SK-N-SH (cell line): ENCODE measurements at regions not wholly inside any gene's neighbourhood (a gene's known extent, or its start where the extent isn't known, plus 50 kb on each side); places are given as distances from the start of the nearest gene placed in this dataset.
A peak's percentile ranks its signal among the peaks of the same experiment; 100 is the strongest.

Experiments
- CTCF ChIA-PET: fragments of 300-600, 350-600 bp; formaldehyde crosslinking; extraction: SDS; loops from one replicate; lab custom pipeline; 2021; lab: Yijun Ruan, JAX
- POLR2A ChIA-PET: fragments of 350-600 bp; sonication (Branson Sonifier 250); formaldehyde crosslinking; extraction: SDS; loops from one replicate; lab custom pipeline; 2020; ENCODE audit warnings: antibody characterized with exemption, inconsistent platforms; lab: Yijun Ruan, JAX
- DNase-seq: peaks from one replicate; pipeline ENCODE4 v3.0.0; 2012
- H2AFZ ChIP-seq: fragments of 200-600 bp; sonication (generic); 2 replicates; pipeline ENCODE4 v1.8.1; 2016; ENCODE audit warnings: antibody characterized with exemption, mild to moderate bottlenecking, low read depth
- H3F3A ChIP-seq: fragments of 200-600 bp; sonication (generic); replicated peaks from 2 replicates; pipeline ENCODE3; 2016; ENCODE audit warnings: antibody characterized with exemption, mild to moderate bottlenecking; ENCODE audit not compliant: insufficient read depth
- H3K27ac ChIP-seq, 2 experiments: fragments of 200-500 bp in 1 of 2; fragments of 200-600 bp in 1 of 2; sonication (Bioruptor generic) in 1 of 2; sonication (generic), shearing (Covaris generic) in 1 of 2; 2 replicates each; pipeline versions ENCODE4 v1.5.1 to v1.6.1; 2014 to 2016; ENCODE audit warnings: low read depth in 2 of 2, inconsistent platforms in 1 of 2, low read length in 1 of 2, mild to moderate bottlenecking in 1 of 2, mixed read lengths in 1 of 2
- H3K27me3 ChIP-seq: fragments of 200-600 bp; sonication (generic), shearing (Covaris generic); 2 replicates; pipeline ENCODE4 v1.6.1; 2016; ENCODE audit warnings: mixed run types; ENCODE audit not compliant: insufficient read depth
- H3K36me3 ChIP-seq, 2 experiments: fragments of 200-500 bp in 1 of 2; fragments of 200-600 bp in 1 of 2; sonication (Bioruptor generic) in 1 of 2; sonication (generic) in 1 of 2; replicated peaks in 1 of 2; 2 replicates each; pipeline versions ENCODE3 to v1.5.1; 2014 to 2016; ENCODE audit warnings: low read length in 1 of 2, mild to moderate bottlenecking in 1 of 2; ENCODE audit not compliant: insufficient read depth in 2 of 2, control insufficient read depth in 1 of 2
- H3K4me1 ChIP-seq, 2 experiments: fragments of 200-500 bp in 1 of 2; fragments of 200-600 bp in 1 of 2; sonication (Bioruptor generic) in 1 of 2; sonication (generic), shearing (Covaris generic) in 1 of 2; 2 replicates each; pipeline versions ENCODE4 v1.5.1 to v1.6.1; 2014 to 2016; ENCODE audit warnings: low read depth in 1 of 2, low read length in 1 of 2, mixed run types in 1 of 2; ENCODE audit not compliant: insufficient read depth in 2 of 2, control insufficient read depth in 1 of 2
- H3K4me2 ChIP-seq: fragments of 200-600 bp; sonication (generic), shearing (Covaris generic); 2 replicates; pipeline ENCODE4 v1.6.1; 2017; ENCODE audit warnings: mixed run types
- H3K4me3 ChIP-seq, 2 experiments: fragments of 200-500 bp in 1 of 2; fragments of 200-600 bp in 1 of 2; sonication (Bioruptor generic) in 1 of 2; sonication (generic), shearing (Covaris generic) in 1 of 2; 2 replicates each; pipeline versions ENCODE4 v1.5.1 to v1.8.1; 2014 to 2016; ENCODE audit warnings: low read depth in 2 of 2, inconsistent platforms in 1 of 2, low read length in 1 of 2, mild to moderate bottlenecking in 1 of 2, mixed read lengths in 1 of 2, moderate library complexity in 1 of 2
- H3K79me2 ChIP-seq: fragments of 200-600 bp; sonication (generic); 2 replicates; pipeline ENCODE4 v1.8.1; 2017; ENCODE audit warnings: mild to moderate bottlenecking; ENCODE audit not compliant: insufficient read depth
- H3K9ac ChIP-seq: fragments of 200-600 bp; sonication (generic); 2 replicates; pipeline ENCODE4 v1.6.1; 2017; ENCODE audit warnings: mixed run types
- H3K9me2 ChIP-seq: fragments of 200-600 bp; sonication (generic); 2 replicates; pipeline ENCODE4 v1.6.1; 2017; ENCODE audit warnings: mixed run types
- H3K9me3 ChIP-seq: fragments of 200-600 bp; sonication (generic); 2 replicates; pipeline ENCODE4 v1.6.1; 2017; ENCODE audit warnings: mixed run types, mild to moderate bottlenecking, moderate library complexity
- H4K20me1 ChIP-seq: fragments of 200-600 bp; sonication (generic); 2 replicates; pipeline ENCODE4 v1.6.1; 2017; ENCODE audit warnings: mild to moderate bottlenecking, mixed run types; ENCODE audit not compliant: insufficient read depth
- CHD2 ChIP-seq: fragments of 150-350 bp; IDR thresholded peaks from 2 replicates; pipeline ENCODE4 v1.6.1; 2018; ENCODE audit warnings: low read length; ENCODE audit not compliant: partially characterized antibody
- ELF1 ChIP-seq: IDR thresholded peaks from 2 replicates; pipeline ENCODE4 v1.4.0; 2012
- EP300 ChIP-seq, 2 experiments: IDR thresholded peaks; 2 replicates each; pipeline versions ENCODE4 v1.4.0 to v1.6.1; 2012; ENCODE audit warnings: borderline replicate concordance in 1 of 2, low read depth in 1 of 2, low read length in 1 of 2
- FOSL2 ChIP-seq: IDR thresholded peaks from 2 replicates; pipeline ENCODE4 v1.4.0; 2012; ENCODE audit warnings: low read depth, mild to moderate bottlenecking, moderate library complexity, borderline replicate concordance
- FOXM1 ChIP-seq: IDR thresholded peaks from 2 replicates; pipeline ENCODE4 v1.4.0; 2012; ENCODE audit warnings: low read depth, mild to moderate bottlenecking
- GABPA ChIP-seq: IDR thresholded peaks from 2 replicates; pipeline ENCODE4 v1.4.0; 2012; ENCODE audit warnings: low read depth, mild to moderate bottlenecking
- GATA2 ChIP-seq: sonication (generic); formaldehyde crosslinking; IDR thresholded peaks from 2 replicates; pipeline ENCODE4 v1.5.0; 2020; ENCODE audit warnings: mild to moderate bottlenecking, missing genetic modification reagents
- JUND ChIP-seq: IDR thresholded peaks from 2 replicates; pipeline ENCODE4 v1.4.0; 2012
- NRF1 ChIP-seq: IDR thresholded peaks from 2 replicates; pipeline ENCODE4 v1.6.1; 2012; ENCODE audit warnings: low read depth, mild to moderate bottlenecking, low read length
- POLR2AphosphoS5 ChIP-seq: IDR thresholded peaks from 2 replicates; pipeline ENCODE4 v1.6.1; 2012; ENCODE audit warnings: low read depth, low read length
- RAD21 ChIP-seq: IDR thresholded peaks from 2 replicates; pipeline ENCODE4 v1.6.1; 2012; ENCODE audit warnings: mild to moderate bottlenecking, low read length
- RCOR1 ChIP-seq: fragments of 150-350 bp; IDR thresholded peaks from 2 replicates; pipeline ENCODE4 v1.6.1; 2017; ENCODE audit warnings: antibody characterized with exemption, low read length
- SIN3A ChIP-seq: IDR thresholded peaks from 2 replicates; pipeline ENCODE4 v1.6.1; 2012; ENCODE audit warnings: low read depth, mild to moderate bottlenecking, low read length, moderate library complexity, borderline replicate concordance
- TCF12 ChIP-seq: IDR thresholded peaks from 2 replicates; pipeline ENCODE4 v1.4.0; 2012
- YY1 ChIP-seq: IDR thresholded peaks from 2 replicates; pipeline ENCODE4 v1.4.0; 2012; ENCODE audit warnings: low read depth, mild to moderate bottlenecking
- WGBS: methylation state at CpG from one replicate; pipeline ENCODE4 v1.1.6; 2017; ENCODE audit warnings: low lambda C conversion rate; 5-methylcytosine and 5-hydroxymethylcytosine counted together
- TF ChIP-seq, protein P1 (sequence below): fragments of 150-350 bp; IDR thresholded peaks from 2 replicates; pipeline ENCODE4 v1.6.1; 2017; ENCODE audit warnings: antibody characterized with exemption, low read length, low read depth, borderline replicate concordance
- TF ChIP-seq, protein P2 (sequence below): fragments of 150-350 bp; IDR thresholded peaks from 2 replicates; pipeline ENCODE4 v1.6.1; 2016; ENCODE audit warnings: mild to moderate bottlenecking, low read depth, low read length
- TF ChIP-seq, protein P3 (sequence below): IDR thresholded peaks from 2 replicates; pipeline ENCODE4 v1.4.0; 2012; ENCODE audit warnings: low read depth
- TF ChIP-seq, protein P4 (sequence below): fragments of 200-600 bp; sonication (generic); IDR thresholded peaks from 2 replicates; pipeline ENCODE4 v1.6.1; 2017; ENCODE audit warnings: antibody characterized with exemption, mild to moderate bottlenecking, moderate library complexity

DNA sequence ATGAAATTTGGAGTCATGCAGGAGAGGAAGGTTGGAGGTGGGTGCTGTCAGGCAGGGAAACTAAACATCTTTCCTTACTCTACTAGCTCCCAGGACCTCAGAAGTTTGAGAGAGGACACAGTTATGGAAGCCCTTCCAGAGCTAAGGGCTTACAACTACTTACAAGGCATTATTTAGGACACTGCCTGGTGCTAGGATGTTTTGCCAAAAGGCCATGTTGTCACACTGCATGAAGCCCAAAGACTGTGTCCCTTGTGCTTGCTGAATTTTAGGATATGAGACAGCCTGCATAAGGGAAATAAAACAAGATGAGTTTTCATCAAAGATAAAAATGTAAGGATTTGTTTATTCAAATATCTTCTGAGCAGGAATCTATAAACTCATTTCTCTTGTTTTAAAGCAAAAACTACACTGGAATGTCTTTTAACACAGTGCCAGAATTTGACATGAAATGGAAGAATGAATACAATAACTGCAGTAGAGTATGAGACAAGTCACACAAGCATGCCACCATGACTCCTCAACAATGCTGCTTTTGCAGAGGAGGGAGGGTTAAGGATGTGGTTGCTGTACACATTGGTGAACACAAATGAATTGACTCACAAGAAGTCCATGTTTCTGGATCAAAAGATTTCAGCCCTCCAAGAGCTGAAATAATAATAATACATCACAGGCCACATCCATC is 258.4 kb downstream of the SPRY2 start:
- Histone ChIP-seq H3K9me3 (no peaks in the 10 kb centered on the region), H3K79me2 (no peaks in the 10 kb centered on the region), H3K27ac (peak overlapping the region; percentile 84 to 95), H3F3A (peaks cover 31% of the 10 kb centered on the region), H4K20me1 (no peaks in the 10 kb centered on the region), H3K27me3 (no peaks in the 10 kb centered on the region), H3K36me3 (no peaks in the 10 kb centered on the region), H3K9ac (no peak overlapping the region), H2AFZ (0 out of 2 replicates have a peak overlapping the region, but pooled peaks have one; percentile 20), H3K4me2 (peak overlapping the region; percentile 70), H3K9me2 (no peaks in the 10 kb centered on the region), H3K4me3 (no peak overlapping the region), H3K4me1 (peaks cover 10 to 22% of the 10 kb centered on the region in 2 experiments; a peak in 3 of 4 replicates)
- DNase-seq, result no peak
- TF ChIP-seq YY1 (peak; percentile 50; the same call in 1 of the 2 replicates), POLR2AphosphoS5 (no peak), TCF12 (no peak)
- TF ChIP-seq, protein P1, sequence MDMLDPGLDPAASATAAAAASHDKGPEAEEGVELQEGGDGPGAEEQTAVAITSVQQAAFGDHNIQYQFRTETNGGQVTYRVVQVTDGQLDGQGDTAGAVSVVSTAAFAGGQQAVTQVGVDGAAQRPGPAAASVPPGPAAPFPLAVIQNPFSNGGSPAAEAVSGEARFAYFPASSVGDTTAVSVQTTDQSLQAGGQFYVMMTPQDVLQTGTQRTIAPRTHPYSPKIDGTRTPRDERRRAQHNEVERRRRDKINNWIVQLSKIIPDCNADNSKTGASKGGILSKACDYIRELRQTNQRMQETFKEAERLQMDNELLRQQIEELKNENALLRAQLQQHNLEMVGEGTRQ, result no peak
- CTCF ChIA-PET, result no interaction called here
- POLR2A ChIA-PET, result no interaction called here

DNA sequence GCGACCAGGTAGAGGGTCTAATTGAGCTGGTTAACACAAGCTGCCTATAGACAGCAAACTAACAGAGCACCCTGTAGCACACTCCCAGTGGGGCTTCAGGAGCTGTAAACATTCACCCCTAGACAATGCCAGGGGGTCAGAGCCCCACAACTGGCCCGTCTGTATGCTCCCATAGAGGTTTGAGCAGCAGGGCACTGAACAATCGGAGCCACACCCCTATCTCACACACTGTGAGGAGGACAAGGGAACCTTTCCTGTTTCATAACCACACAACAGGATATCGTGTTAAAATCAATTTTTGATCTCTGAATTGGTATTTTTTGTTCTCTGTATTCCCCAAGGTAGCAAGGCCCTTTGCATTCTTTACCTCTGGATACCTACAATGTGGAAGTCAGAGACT is 266.1 kb downstream of the SPRY2 start:
- no peak overlapping the region for H3K4me2 ChIP-seq
- H3K9ac ChIP-seq, result no peak overlapping the region
- no peak overlapping the region for H3K4me3 ChIP-seq
- no peaks in the 10 kb centered on the region for H3K27me3 ChIP-seq
- H3F3A ChIP-seq, result no peaks in the 10 kb centered on the region
- no peaks in the 10 kb centered on the region for H3K9me3 ChIP-seq
- H2AFZ ChIP-seq, result no peak overlapping the region
- H3K27ac ChIP-seq, result no peak overlapping the region
- no peaks in the 10 kb centered on the region for H3K36me3 ChIP-seq
- no peaks in the 10 kb centered on the region for H3K79me2 ChIP-seq
- DNase-seq, result no peak
- H3K4me1 ChIP-seq, result peaks cover 0 to 2% of the 10 kb centered on the region in 2 experiments; a peak in 1 of 4 replicates
- no peaks in the 10 kb centered on the region for H4K20me1 ChIP-seq
- ChIA-PET POLR2A (no interaction called here), CTCF (no interaction called here)
- TF ChIP-seq FOXM1 (no peak), TCF12 (no peak), NRF1 (no peak), FOSL2 (no peak), SIN3A (no peak), RAD21 (no peak), CHD2 (no peak), ELF1 (no peak), RCOR1 (no peak), GATA2 (CRISPR knock-in tag) (no peak), GABPA (no peak), JUND (no peak), EP300 (IDR thresholded peaks at IDR 0.05; ENCODE audit: borderline replicate concordance in 1 of 2, low read depth in 1 of 2, low read length in 1 of 2) (no peak)
- TF ChIP-seq, protein P2, sequence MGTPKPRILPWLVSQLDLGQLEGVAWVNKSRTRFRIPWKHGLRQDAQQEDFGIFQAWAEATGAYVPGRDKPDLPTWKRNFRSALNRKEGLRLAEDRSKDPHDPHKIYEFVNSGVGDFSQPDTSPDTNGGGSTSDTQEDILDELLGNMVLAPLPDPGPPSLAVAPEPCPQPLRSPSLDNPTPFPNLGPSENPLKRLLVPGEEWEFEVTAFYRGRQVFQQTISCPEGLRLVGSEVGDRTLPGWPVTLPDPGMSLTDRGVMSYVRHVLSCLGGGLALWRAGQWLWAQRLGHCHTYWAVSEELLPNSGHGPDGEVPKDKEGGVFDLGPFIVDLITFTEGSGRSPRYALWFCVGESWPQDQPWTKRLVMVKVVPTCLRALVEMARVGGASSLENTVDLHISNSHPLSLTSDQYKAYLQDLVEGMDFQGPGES, result no peak
- TF ChIP-seq, protein P3, sequence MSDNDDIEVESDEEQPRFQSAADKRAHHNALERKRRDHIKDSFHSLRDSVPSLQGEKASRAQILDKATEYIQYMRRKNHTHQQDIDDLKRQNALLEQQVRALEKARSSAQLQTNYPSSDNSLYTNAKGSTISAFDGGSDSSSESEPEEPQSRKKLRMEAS, result no peak
- TF ChIP-seq, protein P4, sequence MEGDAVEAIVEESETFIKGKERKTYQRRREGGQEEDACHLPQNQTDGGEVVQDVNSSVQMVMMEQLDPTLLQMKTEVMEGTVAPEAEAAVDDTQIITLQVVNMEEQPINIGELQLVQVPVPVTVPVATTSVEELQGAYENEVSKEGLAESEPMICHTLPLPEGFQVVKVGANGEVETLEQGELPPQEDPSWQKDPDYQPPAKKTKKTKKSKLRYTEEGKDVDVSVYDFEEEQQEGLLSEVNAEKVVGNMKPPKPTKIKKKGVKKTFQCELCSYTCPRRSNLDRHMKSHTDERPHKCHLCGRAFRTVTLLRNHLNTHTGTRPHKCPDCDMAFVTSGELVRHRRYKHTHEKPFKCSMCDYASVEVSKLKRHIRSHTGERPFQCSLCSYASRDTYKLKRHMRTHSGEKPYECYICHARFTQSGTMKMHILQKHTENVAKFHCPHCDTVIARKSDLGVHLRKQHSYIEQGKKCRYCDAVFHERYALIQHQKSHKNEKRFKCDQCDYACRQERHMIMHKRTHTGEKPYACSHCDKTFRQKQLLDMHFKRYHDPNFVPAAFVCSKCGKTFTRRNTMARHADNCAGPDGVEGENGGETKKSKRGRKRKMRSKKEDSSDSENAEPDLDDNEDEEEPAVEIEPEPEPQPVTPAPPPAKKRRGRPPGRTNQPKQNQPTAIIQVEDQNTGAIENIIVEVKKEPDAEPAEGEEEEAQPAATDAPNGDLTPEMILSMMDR, result no peak
- H3K9me2 ChIP-seq, result no peaks in the 10 kb centered on the region
- WGBS, result 93% methylated on average over 3 of the region's 4 CpGs
